ENCODE measurements at regions not wholly inside any gene's neighbourhood (a gene's known extent, or its start where the extent isn't known, plus 50 kb on each side); places are given as distances from the start of the nearest gene placed in this dataset.

- TF ChIP-seq POLR2AphosphoS5 (IDR thresholded peaks at IDR 0.05; ENCODE audit: low read depth, low read length) = no peak
- TF ChIP-seq TAF1 (IDR thresholded peaks at IDR 0.05; ENCODE audit: borderline replicate concordance, insufficient read depth, low read length) = no peak
These were observed 397.5 kb downstream of the CDH11 start for GRCh38 chr16:64724339-64724738.

All from PFSK-1 (cell line).